ENCODE measurements at regions not wholly inside any gene's neighbourhood (a gene's known extent, or its start where the extent isn't known, plus 50 kb on each side); places are given as distances from the start of the nearest gene placed in this dataset.

DNA sequence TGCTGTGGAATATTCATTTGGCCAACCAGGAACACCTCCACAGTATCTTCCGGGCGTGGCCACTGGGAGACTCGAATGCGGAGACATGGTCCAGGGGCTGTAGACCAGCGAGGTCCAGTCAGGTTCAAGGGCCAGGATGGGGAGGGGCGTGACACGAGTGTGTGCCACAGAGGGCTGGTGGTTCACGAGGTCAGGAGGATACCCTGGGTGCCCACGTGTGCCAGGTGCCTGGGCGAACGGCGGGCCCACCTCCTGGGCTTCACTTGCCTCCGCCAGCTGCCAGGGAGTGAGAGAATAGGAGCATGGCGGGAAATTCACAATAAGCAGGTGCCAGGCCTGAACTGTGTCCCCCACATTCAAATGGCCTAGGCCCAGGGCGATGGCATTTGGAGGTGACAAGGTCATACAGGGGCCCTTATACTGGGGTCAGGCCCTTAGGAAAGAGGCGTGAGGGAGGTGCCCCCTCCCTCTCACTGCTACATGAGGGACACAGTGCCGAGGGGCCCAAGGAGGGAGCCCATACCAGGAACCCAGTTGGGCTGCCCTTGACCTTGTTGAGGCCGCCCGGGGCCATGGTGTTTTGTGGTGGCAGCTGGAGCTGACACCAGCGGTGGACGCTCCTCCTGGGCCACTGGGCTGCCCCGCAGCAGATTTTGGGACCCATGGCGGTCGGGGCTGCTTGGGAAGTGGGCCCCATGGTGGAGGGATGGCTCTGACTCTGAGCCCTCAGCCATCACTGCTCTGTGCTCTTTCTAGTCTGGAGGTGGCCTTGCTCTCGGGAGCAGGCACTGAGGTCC lies 1268.9 kb downstream of the BRD1 start:
- Histone ChIP-seq H3K4me2 (ENCODE audit: low read depth, low read length, poor library complexity, severe bottlenecking) (no peak overlapping the region), H4K20me1 (ENCODE audit: low read depth, low read length) (no peaks in the 10 kb centered on the region), H3F3A (ENCODE audit: insufficient read depth) (no peaks in the 10 kb centered on the region), H3K9me3 (ENCODE audit: insufficient read depth, low read length) (no peaks in the 10 kb centered on the region), H3K27ac (ENCODE audit: low read depth, low read length) (no peak overlapping the region), H3K27me3 (ENCODE audit: low read length) (no peaks in the 10 kb centered on the region), H3K9me2 (replicated peaks; ENCODE audit: insufficient read depth, low read length) (no peaks in the 10 kb centered on the region), H3K9ac (ENCODE audit: low read length) (no peak overlapping the region), H3K36me3 (ENCODE audit: low read length) (no peaks in the 10 kb centered on the region), H3K79me2 (ENCODE audit: insufficient read depth, low read length) (no peaks in the 10 kb centered on the region), H3K4me3 (ENCODE audit: insufficient read depth, low read length, poor library complexity, severe bottlenecking) (no peak overlapping the region), H2AFZ (ENCODE audit: low read depth, low read length, severe bottlenecking) (no peak overlapping the region)
- TF ChIP-seq EZH2phosphoT487 (conservative IDR thresholded peaks at IDR 0.05; ENCODE audit: low read length) (no peak), CTCF (IDR thresholded peaks at IDR 0.05; ENCODE audit: insufficient read depth, low read length, poor library complexity, severe bottlenecking) (no peak)

- TF ChIP-seq CTCF (IDR thresholded peaks at IDR 0.05; ENCODE audit: insufficient read depth, low read length, poor library complexity, severe bottlenecking), result no peak
- TF ChIP-seq EZH2phosphoT487 (conservative IDR thresholded peaks at IDR 0.05; ENCODE audit: low read length), result no peak
- H3K4me2 ChIP-seq (ENCODE audit: low read depth, low read length, poor library complexity, severe bottlenecking), result no peak overlapping the region
- no peak overlapping the region for H2AFZ ChIP-seq (ENCODE audit: low read depth, low read length, severe bottlenecking)
- H3K9me2 ChIP-seq (replicated peaks; ENCODE audit: insufficient read depth, low read length), result no peaks in the 10 kb centered on the region
- H3K4me3 ChIP-seq (ENCODE audit: insufficient read depth, low read length, poor library complexity, severe bottlenecking), result no peak overlapping the region
- no peak overlapping the region for H3K27ac ChIP-seq (ENCODE audit: low read depth, low read length)
- no peaks in the 10 kb centered on the region for H3K9me3 ChIP-seq (ENCODE audit: insufficient read depth, low read length)
- no peaks in the 10 kb centered on the region for H3K36me3 ChIP-seq (ENCODE audit: low read length)
- H3F3A ChIP-seq (ENCODE audit: insufficient read depth), result no peaks in the 10 kb centered on the region
- no peaks in the 10 kb centered on the region for H4K20me1 ChIP-seq (ENCODE audit: low read depth, low read length)
- H3K9ac ChIP-seq (ENCODE audit: low read length), result no peak overlapping the region
- H3K79me2 ChIP-seq (ENCODE audit: insufficient read depth, low read length), result no peaks in the 10 kb centered on the region
- no peaks in the 10 kb centered on the region for H3K27me3 ChIP-seq (ENCODE audit: low read length)
Measured at GRCh38 chr22:48558016-48558415, 1269.7 kb downstream of the BRD1 start.

DNA sequence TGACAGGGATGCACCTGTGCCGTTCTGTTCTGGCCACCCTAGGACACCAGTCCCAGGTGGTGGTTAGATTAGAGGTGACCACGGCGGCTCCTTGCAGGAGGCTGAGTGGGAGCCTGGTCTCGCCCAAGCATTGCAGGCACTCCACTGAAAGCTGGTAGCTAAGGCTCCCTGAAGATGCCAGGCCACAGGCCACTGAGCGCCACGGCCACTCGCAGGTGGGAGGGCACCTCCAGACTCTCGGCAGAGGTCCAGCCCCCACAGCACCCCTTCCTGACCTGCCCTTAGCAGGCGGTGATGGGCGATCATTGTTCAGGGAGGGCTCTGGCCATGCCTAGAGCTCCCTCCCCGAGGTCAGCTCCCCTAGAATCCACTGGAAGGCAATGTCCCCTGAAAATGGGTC lies 1270.2 kb downstream of the BRD1 start:
- no peaks in the 10 kb centered on the region for H3F3A ChIP-seq (ENCODE audit: insufficient read depth)
- H2AFZ ChIP-seq (ENCODE audit: low read depth, low read length, severe bottlenecking), result no peak overlapping the region
- no peak overlapping the region for H3K27ac ChIP-seq (ENCODE audit: low read depth, low read length)
- H3K27me3 ChIP-seq (ENCODE audit: low read length), result no peaks in the 10 kb centered on the region
- no peak overlapping the region for H3K9ac ChIP-seq (ENCODE audit: low read length)
- H3K4me3 ChIP-seq (ENCODE audit: insufficient read depth, low read length, poor library complexity, severe bottlenecking), result no peak overlapping the region
- no peak for TF ChIP-seq EZH2phosphoT487 (conservative IDR thresholded peaks at IDR 0.05; ENCODE audit: low read length)
- no peak for TF ChIP-seq CTCF (IDR thresholded peaks at IDR 0.05; ENCODE audit: insufficient read depth, low read length, poor library complexity, severe bottlenecking)
- no peak overlapping the region for H3K4me2 ChIP-seq (ENCODE audit: low read depth, low read length, poor library complexity, severe bottlenecking)
- no peaks in the 10 kb centered on the region for H4K20me1 ChIP-seq (ENCODE audit: low read depth, low read length)
- no peaks in the 10 kb centered on the region for H3K9me3 ChIP-seq (ENCODE audit: insufficient read depth, low read length)
- no peaks in the 10 kb centered on the region for H3K36me3 ChIP-seq (ENCODE audit: low read length)
- H3K9me2 ChIP-seq (replicated peaks; ENCODE audit: insufficient read depth, low read length), result no peaks in the 10 kb centered on the region
- no peaks in the 10 kb centered on the region for H3K79me2 ChIP-seq (ENCODE audit: insufficient read depth, low read length)
